ENCODE measurements at regions not wholly inside any gene's neighbourhood (a gene's known extent, or its start where the extent isn't known, plus 50 kb on each side); places are given as distances from the start of the nearest gene placed in this dataset.
A peak's percentile ranks its signal among the peaks of the same experiment; 100 is the strongest.

GRCh38 chr2:150997702-150998440, 263.8 kb downstream of the RBM43 start:
- H3K4me1 Mint-ChIP-seq, result no peaks in the 10 kb centered on the region
- Histone ChIP-seq H3K4me3 (no peak overlapping the region), H3K27me3 (no peaks in the 10 kb centered on the region), H3K4me2 (no peak overlapping the region), H3K36me3 (no peaks in the 10 kb centered on the region), H3K9ac (no peak overlapping the region), H3F3A (ENCODE audit: low read depth) (no peaks in the 10 kb centered on the region), H4K20me1 (ENCODE audit: low read depth) (no peaks in the 10 kb centered on the region), H2AFZ (replicated peaks) (peak overlapping the region; percentile 1), H3K4me1 (no peaks in the 10 kb centered on the region), H3K9me3 (ENCODE audit: low read depth) (no peaks in the 10 kb centered on the region), H3K79me2 (ENCODE audit: low read depth) (no peaks in the 10 kb centered on the region), H3K27ac (no peak overlapping the region)
- no peak for DNase-seq (ENCODE audit: low spot score)
- H3K4me3 Mint-ChIP-seq, result no peak overlapping the region
- no peak for TF ChIP-seq CTCF (IDR thresholded peaks at IDR 0.05)
- H3K27me3 Mint-ChIP-seq (ENCODE audit: insufficient read depth, low read depth), result no peaks in the 10 kb centered on the region
- no peaks in the 10 kb centered on the region for H3K36me3 Mint-ChIP-seq
- H3K9me3 Mint-ChIP-seq, result no peaks in the 10 kb centered on the region
- no peak overlapping the region for H3K27ac Mint-ChIP-seq

- H3K36me3 Mint-ChIP-seq, result no peaks in the 10 kb centered on the region
- H3K4me1 Mint-ChIP-seq, result no peaks in the 10 kb centered on the region
- Histone ChIP-seq H3K9ac (no peak overlapping the region), H3K4me3 (no peak overlapping the region), H3K27ac (no peak overlapping the region), H2AFZ (replicated peaks) (no peak overlapping the region), H3K9me3 (ENCODE audit: low read depth) (no peaks in the 10 kb centered on the region), H3K4me2 (no peak overlapping the region), H3K36me3 (no peaks in the 10 kb centered on the region), H3K4me1 (no peaks in the 10 kb centered on the region), H3F3A (ENCODE audit: low read depth) (no peaks in the 10 kb centered on the region), H3K79me2 (ENCODE audit: low read depth) (no peaks in the 10 kb centered on the region), H4K20me1 (ENCODE audit: low read depth) (no peaks in the 10 kb centered on the region), H3K27me3 (no peaks in the 10 kb centered on the region)
- no peaks in the 10 kb centered on the region for H3K9me3 Mint-ChIP-seq
- no peak overlapping the region for H3K4me3 Mint-ChIP-seq
- no peaks in the 10 kb centered on the region for H3K27me3 Mint-ChIP-seq (ENCODE audit: insufficient read depth, low read depth)
- TF ChIP-seq EZH2 (IDR thresholded peaks at IDR 0.05) (no peak), CTCF (IDR thresholded peaks at IDR 0.05) (no peak), EZH2phosphoT487 (IDR thresholded peaks at IDR 0.05) (no peak)
- no peak for DNase-seq (ENCODE audit: low spot score)
- H3K27ac Mint-ChIP-seq, result no peak overlapping the region
These were observed 264.6 kb downstream of the RBM43 start for GRCh38 chr2:150997066-150997465.

GRCh38 chr2:150994076-150994475, 267.6 kb downstream of the RBM43 start:
- no peak for DNase-seq (ENCODE audit: low spot score)
- TF ChIP-seq CTCF (IDR thresholded peaks at IDR 0.05) (no peak), EZH2 (IDR thresholded peaks at IDR 0.05) (no peak), EZH2phosphoT487 (IDR thresholded peaks at IDR 0.05) (no peak)
- no peak overlapping the region for H2AFZ ChIP-seq (replicated peaks)
- H3K36me3 Mint-ChIP-seq, result peaks cover 2% of the 10 kb centered on the region
- no peak overlapping the region for H3K4me3 Mint-ChIP-seq
- H3K79me2 ChIP-seq (ENCODE audit: low read depth), result no peaks in the 10 kb centered on the region
- no peak overlapping the region for H3K9ac ChIP-seq
- H4K20me1 ChIP-seq (ENCODE audit: low read depth), result no peaks in the 10 kb centered on the region
- no peaks in the 10 kb centered on the region for H3K27me3 ChIP-seq
- H3K4me1 ChIP-seq, result no peaks in the 10 kb centered on the region
- no peaks in the 10 kb centered on the region for H3K4me1 Mint-ChIP-seq
- H3K9me3 ChIP-seq (ENCODE audit: low read depth), result peaks cover 6% of the 10 kb centered on the region
- H3K4me3 ChIP-seq, result no peak overlapping the region
- no peaks in the 10 kb centered on the region for H3F3A ChIP-seq (ENCODE audit: low read depth)
- H3K4me2 ChIP-seq, result no peak overlapping the region
- H3K27ac ChIP-seq, result no peak overlapping the region
- no peaks in the 10 kb centered on the region for H3K27me3 Mint-ChIP-seq (ENCODE audit: insufficient read depth, low read depth)
- H3K27ac Mint-ChIP-seq, result no peak overlapping the region
- no peaks in the 10 kb centered on the region for H3K36me3 ChIP-seq
- H3K9me3 Mint-ChIP-seq, result peaks cover 15% of the 10 kb centered on the region
